SK-N-SH (cell line): ENCODE measurements at regions not wholly inside any gene's neighbourhood (a gene's known extent, or its start where the extent isn't known, plus 50 kb on each side); places are given as distances from the start of the nearest gene placed in this dataset.

Experiments used
- CTCF ChIA-PET: fragments of 300-600, 350-600 bp; formaldehyde crosslinking; extraction: SDS; loops from one replicate; lab custom pipeline; 2021; lab: Yijun Ruan, JAX
- POLR2A ChIA-PET: fragments of 350-600 bp; sonication (Branson Sonifier 250); formaldehyde crosslinking; extraction: SDS; loops from one replicate; lab custom pipeline; 2020; ENCODE audit warnings: antibody characterized with exemption, inconsistent platforms; lab: Yijun Ruan, JAX
- DNase-seq: peaks from one replicate; pipeline ENCODE4 v3.0.0; 2012
- H2AFZ ChIP-seq: fragments of 200-600 bp; sonication (generic); 2 replicates; pipeline ENCODE4 v1.8.1; 2016; ENCODE audit warnings: antibody characterized with exemption, mild to moderate bottlenecking, low read depth
- H3F3A ChIP-seq: fragments of 200-600 bp; sonication (generic); replicated peaks from 2 replicates; pipeline ENCODE3; 2016; ENCODE audit warnings: antibody characterized with exemption, mild to moderate bottlenecking; ENCODE audit not compliant: insufficient read depth
- H3K27ac ChIP-seq, 2 experiments: fragments of 200-500 bp in 1 of 2; fragments of 200-600 bp in 1 of 2; sonication (Bioruptor generic) in 1 of 2; sonication (generic), shearing (Covaris generic) in 1 of 2; 2 replicates each; pipeline versions ENCODE4 v1.5.1 to v1.6.1; 2014 to 2016; ENCODE audit warnings: low read depth in 2 of 2, inconsistent platforms in 1 of 2, low read length in 1 of 2, mild to moderate bottlenecking in 1 of 2, mixed read lengths in 1 of 2
- H3K27me3 ChIP-seq: fragments of 200-600 bp; sonication (generic), shearing (Covaris generic); 2 replicates; pipeline ENCODE4 v1.6.1; 2016; ENCODE audit warnings: mixed run types; ENCODE audit not compliant: insufficient read depth
- H3K36me3 ChIP-seq, 2 experiments: fragments of 200-500 bp in 1 of 2; fragments of 200-600 bp in 1 of 2; sonication (Bioruptor generic) in 1 of 2; sonication (generic) in 1 of 2; replicated peaks in 1 of 2; 2 replicates each; pipeline versions ENCODE3 to v1.5.1; 2014 to 2016; ENCODE audit warnings: low read length in 1 of 2, mild to moderate bottlenecking in 1 of 2; ENCODE audit not compliant: insufficient read depth in 2 of 2, control insufficient read depth in 1 of 2
- H3K4me1 ChIP-seq, 2 experiments: fragments of 200-500 bp in 1 of 2; fragments of 200-600 bp in 1 of 2; sonication (Bioruptor generic) in 1 of 2; sonication (generic), shearing (Covaris generic) in 1 of 2; 2 replicates each; pipeline versions ENCODE4 v1.5.1 to v1.6.1; 2014 to 2016; ENCODE audit warnings: low read depth in 1 of 2, low read length in 1 of 2, mixed run types in 1 of 2; ENCODE audit not compliant: insufficient read depth in 2 of 2, control insufficient read depth in 1 of 2
- H3K4me2 ChIP-seq: fragments of 200-600 bp; sonication (generic), shearing (Covaris generic); 2 replicates; pipeline ENCODE4 v1.6.1; 2017; ENCODE audit warnings: mixed run types
- H3K4me3 ChIP-seq, 2 experiments: fragments of 200-500 bp in 1 of 2; fragments of 200-600 bp in 1 of 2; sonication (Bioruptor generic) in 1 of 2; sonication (generic), shearing (Covaris generic) in 1 of 2; 2 replicates each; pipeline versions ENCODE4 v1.5.1 to v1.8.1; 2014 to 2016; ENCODE audit warnings: low read depth in 2 of 2, inconsistent platforms in 1 of 2, low read length in 1 of 2, mild to moderate bottlenecking in 1 of 2, mixed read lengths in 1 of 2, moderate library complexity in 1 of 2
- H3K79me2 ChIP-seq: fragments of 200-600 bp; sonication (generic); 2 replicates; pipeline ENCODE4 v1.8.1; 2017; ENCODE audit warnings: mild to moderate bottlenecking; ENCODE audit not compliant: insufficient read depth
- H3K9ac ChIP-seq: fragments of 200-600 bp; sonication (generic); 2 replicates; pipeline ENCODE4 v1.6.1; 2017; ENCODE audit warnings: mixed run types
- H3K9me2 ChIP-seq: fragments of 200-600 bp; sonication (generic); 2 replicates; pipeline ENCODE4 v1.6.1; 2017; ENCODE audit warnings: mixed run types
- H3K9me3 ChIP-seq: fragments of 200-600 bp; sonication (generic); 2 replicates; pipeline ENCODE4 v1.6.1; 2017; ENCODE audit warnings: mixed run types, mild to moderate bottlenecking, moderate library complexity
- H4K20me1 ChIP-seq: fragments of 200-600 bp; sonication (generic); 2 replicates; pipeline ENCODE4 v1.6.1; 2017; ENCODE audit warnings: mild to moderate bottlenecking, mixed run types; ENCODE audit not compliant: insufficient read depth
- CTCF ChIP-seq: fragments of 200-600 bp; sonication (generic); IDR thresholded peaks from 2 replicates; pipeline ENCODE4 v1.6.1; 2017; ENCODE audit warnings: antibody characterized with exemption, mild to moderate bottlenecking, moderate library complexity
- ELF1 ChIP-seq: IDR thresholded peaks from 2 replicates; pipeline ENCODE4 v1.4.0; 2012
- EZH2phosphoT487 ChIP-seq: fragments of 200-600 bp; sonication (generic); IDR thresholded peaks from 2 replicates; pipeline ENCODE4 v1.6.1; 2017; ENCODE audit warnings: low read depth, mixed run types, mild to moderate bottlenecking, antibody characterized with exemption, moderate library complexity, borderline replicate concordance
- FOSL2 ChIP-seq: IDR thresholded peaks from 2 replicates; pipeline ENCODE4 v1.4.0; 2012; ENCODE audit warnings: low read depth, mild to moderate bottlenecking, moderate library complexity, borderline replicate concordance
- GABPA ChIP-seq: IDR thresholded peaks from 2 replicates; pipeline ENCODE4 v1.4.0; 2012; ENCODE audit warnings: low read depth, mild to moderate bottlenecking
- IRF3 ChIP-seq: fragments of 150-350 bp; IDR thresholded peaks from 2 replicates; pipeline ENCODE4 v1.6.1; 2016; ENCODE audit warnings: mild to moderate bottlenecking, low read depth, low read length
- MAX ChIP-seq: IDR thresholded peaks from 2 replicates; pipeline ENCODE4 v1.4.0; 2012; ENCODE audit warnings: low read depth
- NFIC ChIP-seq: IDR thresholded peaks from 2 replicates; pipeline ENCODE4 v1.4.0; 2012; ENCODE audit warnings: borderline replicate concordance
- POLR2AphosphoS5 ChIP-seq: IDR thresholded peaks from 2 replicates; pipeline ENCODE4 v1.6.1; 2012; ENCODE audit warnings: low read depth, low read length
- RAD21 ChIP-seq: IDR thresholded peaks from 2 replicates; pipeline ENCODE4 v1.6.1; 2012; ENCODE audit warnings: mild to moderate bottlenecking, low read length
- RFX5 ChIP-seq: IDR thresholded peaks from 2 replicates; pipeline ENCODE4 v1.6.1; 2012; ENCODE audit warnings: mild to moderate bottlenecking, improper control_type of control experiment, low read length
- RXRA ChIP-seq: IDR thresholded peaks from 2 replicates; pipeline ENCODE4 v1.4.0; 2012; ENCODE audit warnings: low read depth, mild to moderate bottlenecking, borderline replicate concordance
- SIN3A ChIP-seq: IDR thresholded peaks from 2 replicates; pipeline ENCODE4 v1.6.1; 2012; ENCODE audit warnings: low read depth, mild to moderate bottlenecking, low read length, moderate library complexity, borderline replicate concordance
- TAF1 ChIP-seq: IDR thresholded peaks from 2 replicates; pipeline ENCODE4 v1.6.1; 2012; ENCODE audit warnings: low read depth, mild to moderate bottlenecking, low read length, moderate library complexity, borderline replicate concordance
- USF1 ChIP-seq: IDR thresholded peaks from 2 replicates; pipeline ENCODE4 v1.4.0; 2012; ENCODE audit warnings: low read depth, borderline replicate concordance
- USF2 ChIP-seq: fragments of 150-350 bp; IDR thresholded peaks from 2 replicates; pipeline ENCODE4 v1.6.1; 2017; ENCODE audit warnings: antibody characterized with exemption, low read length, low read depth, borderline replicate concordance
- ZBTB33 ChIP-seq: IDR thresholded peaks from 2 replicates; pipeline ENCODE4 v1.4.0; 2012; ENCODE audit warnings: low read depth, borderline replicate concordance
- WGBS: methylation state at CpG from one replicate; pipeline ENCODE4 v1.1.6; 2017; ENCODE audit warnings: low lambda C conversion rate; 5-methylcytosine and 5-hydroxymethylcytosine counted together

GRCh38 chr1:64318428-64318827, 115.0 kb downstream of the UBE2U start:
- Histone ChIP-seq H3K27me3 (no peaks in the 10 kb centered on the region), H3K79me2 (no peaks in the 10 kb centered on the region), H2AFZ (no peak overlapping the region), H3F3A (no peaks in the 10 kb centered on the region), H4K20me1 (no peaks in the 10 kb centered on the region), H3K4me2 (no peak overlapping the region), H3K27ac (no peak overlapping the region), H3K9me2 (no peaks in the 10 kb centered on the region), H3K4me1 (no peaks in the 10 kb centered on the region; a peak in 1 of 4 replicates), H3K9me3 (no peaks in the 10 kb centered on the region), H3K4me3 (no peak overlapping the region), H3K9ac (no peak overlapping the region), H3K36me3 (no peaks in the 10 kb centered on the region)
- ChIA-PET POLR2A (no interaction called here), CTCF (no interaction called here)
- no peak for TF ChIP-seq TAF1
- TF ChIP-seq FOSL2 = no peak
- no peak for TF ChIP-seq RAD21
- TF ChIP-seq EZH2phosphoT487 = no peak
- no peak for TF ChIP-seq CTCF
- TF ChIP-seq ZBTB33 = no peak
- TF ChIP-seq POLR2AphosphoS5 = no peak
- TF ChIP-seq IRF3 = no peak
- no peak for TF ChIP-seq MAX
- no peak for TF ChIP-seq SIN3A
- no peak for TF ChIP-seq RFX5
- TF ChIP-seq NFIC = no peak
- no peak for TF ChIP-seq USF1
- no peak for TF ChIP-seq USF2
- no peak for TF ChIP-seq RXRA
- no peak for TF ChIP-seq ELF1
- no peak for TF ChIP-seq GABPA
- WGBS = 93% methylated on average over 3 of the region's 3 CpGs
- DNase-seq = no peak
